Mesenchymal stem cell (in vitro differentiated cells and primary cell): ENCODE measurements at regions not wholly inside any gene's neighbourhood (a gene's known extent, or its start where the extent isn't known, plus 50 kb on each side); places are given as distances from the start of the nearest gene placed in this dataset.

ENCODE experiments used
- DNase-seq: peaks from one replicate; pipeline ENCODE4 v3.0.0-alpha.2; 2013
- H2AFZ ChIP-seq: one replicate; pipeline ENCODE4 v1.6.1; 2013; ENCODE audit warnings: low read depth, mild to moderate bottlenecking, control low read depth, inconsistent platforms, low read length, moderate library complexity
- H2AK5ac ChIP-seq: 2 replicates; pipeline ENCODE4 v1.6.1; 2013; ENCODE audit warnings: low read length, moderate library complexity, mild to moderate bottlenecking, inconsistent platforms; ENCODE audit not compliant: severe bottlenecking
- H2BK120ac ChIP-seq: one replicate; pipeline ENCODE4 v1.6.1; 2013; ENCODE audit warnings: low read depth, mild to moderate bottlenecking, inconsistent platforms, low read length, moderate library complexity
- H2BK12ac ChIP-seq, 2 experiments: one replicate each; pipeline ENCODE4 v1.6.1; 2013; ENCODE audit warnings: inconsistent platforms in 2 of 2, low read length in 2 of 2, mild to moderate bottlenecking in 2 of 2, moderate library complexity in 2 of 2, control low read depth in 1 of 2
- H2BK15ac ChIP-seq: one replicate; pipeline ENCODE4 v1.6.1; 2013; ENCODE audit warnings: mild to moderate bottlenecking, low read depth, inconsistent platforms; ENCODE audit not compliant: poor library complexity, severe bottlenecking
- H2BK5ac ChIP-seq: 2 replicates; pipeline ENCODE4 v1.6.1; 2013; ENCODE audit warnings: low read depth, mild to moderate bottlenecking, low read length, control low read depth, inconsistent platforms; ENCODE audit not compliant: poor library complexity, severe bottlenecking
- H3K14ac ChIP-seq, 2 experiments: one replicate each; pipeline ENCODE4 v1.6.1; 2013; ENCODE audit warnings: inconsistent platforms in 2 of 2, low read length in 2 of 2, control low read depth in 1 of 2, mild to moderate bottlenecking in 1 of 2, moderate library complexity in 1 of 2
- H3K18ac ChIP-seq, 2 experiments: one replicate each; pipeline ENCODE4 v1.6.1; 2013; ENCODE audit warnings: inconsistent platforms in 2 of 2, low read length in 2 of 2, control low read depth in 1 of 2, low read depth in 1 of 2, mild to moderate bottlenecking in 1 of 2
- H3K23ac ChIP-seq, 2 experiments: one replicate each; pipeline ENCODE4 v1.6.1; 2013; ENCODE audit warnings: inconsistent platforms in 2 of 2, low read length in 2 of 2, mild to moderate bottlenecking in 2 of 2, moderate library complexity in 2 of 2, control low read depth in 1 of 2
- H3K27ac ChIP-seq: 2 replicates; pipeline ENCODE4 v1.5.1; 2013; ENCODE audit warnings: mild to moderate bottlenecking, moderate library complexity, low read length, control low read depth, inconsistent platforms; ENCODE audit not compliant: poor library complexity, severe bottlenecking
- H3K27me3 ChIP-seq, 2 experiments: 2 replicates each; pipeline versions ENCODE4 v1.6.1 to v1.7.0; 2013; ENCODE audit warnings: low read length in 2 of 2, mild to moderate bottlenecking in 2 of 2, moderate library complexity in 2 of 2, control low read depth in 1 of 2, inconsistent platforms in 1 of 2; ENCODE audit not compliant: control insufficient read depth in 1 of 2, insufficient read depth in 1 of 2
- H3K36me3 ChIP-seq, 2 experiments: 2 replicates each; pipeline versions ENCODE4 v1.6.1 to v1.7.0; 2013; ENCODE audit warnings: low read length in 2 of 2, control low read depth in 1 of 2, inconsistent platforms in 1 of 2, low read depth in 1 of 2, mild to moderate bottlenecking in 1 of 2; ENCODE audit not compliant: insufficient read depth in 2 of 2, control insufficient read depth in 1 of 2
- H3K4ac ChIP-seq, 2 experiments: one replicate each; pipeline ENCODE4 v1.6.1; 2013; ENCODE audit warnings: inconsistent platforms in 2 of 2, low read length in 2 of 2, mild to moderate bottlenecking in 2 of 2, moderate library complexity in 2 of 2, control low read depth in 1 of 2, low read depth in 1 of 2
- H3K4me1 ChIP-seq: 2 replicates; pipeline ENCODE4 v1.6.1; 2013; ENCODE audit warnings: low read depth, low read length, control low read depth; ENCODE audit not compliant: control insufficient read depth, insufficient read depth
- H3K4me2 ChIP-seq: 2 replicates; pipeline ENCODE4 v1.6.1; 2013; ENCODE audit warnings: low read length, mild to moderate bottlenecking, inconsistent platforms; ENCODE audit not compliant: poor library complexity, severe bottlenecking
- H3K4me3 ChIP-seq, 2 experiments: 2 replicates each; pipeline versions ENCODE4 v1.5.1 to v1.7.0; 2013; ENCODE audit warnings: low read length in 2 of 2, mild to moderate bottlenecking in 2 of 2, control low read depth in 1 of 2, low read depth in 1 of 2; ENCODE audit not compliant: insufficient read depth in 1 of 2
- H3K79me1 ChIP-seq: replicated peaks from 2 replicates; pipeline ENCODE4 v1.6.1; 2013; ENCODE audit warnings: mild to moderate bottlenecking, control low read depth, low read length, inconsistent platforms; ENCODE audit not compliant: poor library complexity, severe bottlenecking
- H3K9ac ChIP-seq: 2 replicates; pipeline ENCODE4 v1.7.0; 2013; ENCODE audit warnings: mild to moderate bottlenecking, low read length, moderate library complexity
- H3K9me3 ChIP-seq: 2 replicates; pipeline ENCODE4 v1.7.0; 2013; ENCODE audit warnings: mild to moderate bottlenecking, low read length; ENCODE audit not compliant: control insufficient read depth
- H4K8ac ChIP-seq: one replicate; pipeline ENCODE4 v1.6.1; 2013; ENCODE audit warnings: inconsistent platforms, mild to moderate bottlenecking, low read length, moderate library complexity
- H4K91ac ChIP-seq: one replicate; pipeline ENCODE4 v1.6.1; 2013; ENCODE audit warnings: mild to moderate bottlenecking, low read length, inconsistent platforms
- whole genome bisulfite sequencing: methylation state at CpG from one replicate; pipeline ENCODE4 v1.1.7; 2013; ENCODE audit warnings: mixed read lengths; 5-methylcytosine and 5-hydroxymethylcytosine counted together

- Histone ChIP-seq H3K4me3 (no peak overlapping the region), H3K27ac (no peak overlapping the region), H3K23ac (no peak overlapping the region), H2AFZ (no peak overlapping the region), H2BK15ac (no peak overlapping the region), H2AK5ac (no peak overlapping the region), H3K27me3 (no peaks in the 10 kb centered on the region), H3K18ac (no peak overlapping the region), H2BK120ac (no peak overlapping the region), H3K9ac (no peak overlapping the region), H3K4me2 (no peak overlapping the region), H3K9me3 (peaks cover 2% of the 10 kb centered on the region), H3K36me3 (no peaks in the 10 kb centered on the region), H2BK5ac (no peak overlapping the region), H2BK12ac (no peak overlapping the region), H3K4me1 (no peaks in the 10 kb centered on the region), H3K4ac (no peak overlapping the region), H4K8ac (no peak overlapping the region), H4K91ac (no peak overlapping the region), H3K79me1 (no peaks in the 10 kb centered on the region), H3K14ac (no peak overlapping the region)
- no peak for DNase-seq
- WGBS, result 82% methylated on average over 2 of the region's 3 CpGs
These were observed 1060.1 kb downstream of the ADGRL3 start for GRCh38 chr4:62260254-62260653.

GRCh38 chr4:62256479-62256878, 1056.4 kb downstream of the ADGRL3 start:
- H2BK120ac ChIP-seq, result no peak overlapping the region
- H2BK12ac ChIP-seq, result no peak overlapping the region

GRCh38 chr4:62252728-62253127, 1052.6 kb downstream of the ADGRL3 start:
- Histone ChIP-seq H3K27ac (no peak overlapping the region), H3K14ac (no peak overlapping the region), H2BK120ac (no peak overlapping the region), H4K91ac (no peak overlapping the region), H3K9ac (no peak overlapping the region), H2BK5ac (no peak overlapping the region), H3K18ac (no peak overlapping the region), H2BK15ac (no peak overlapping the region), H2BK12ac (no peak overlapping the region), H3K27me3 (no peaks in the 10 kb centered on the region), H3K4me2 (no peak overlapping the region), H3K4ac (no peak overlapping the region), H3K4me1 (no peaks in the 10 kb centered on the region), H3K23ac (no peak overlapping the region), H2AK5ac (no peak overlapping the region), H3K4me3 (no peak overlapping the region), H2AFZ (no peak overlapping the region), H3K79me1 (no peaks in the 10 kb centered on the region), H4K8ac (no peak overlapping the region), H3K9me3 (no peaks in the 10 kb centered on the region), H3K36me3 (no peaks in the 10 kb centered on the region)
- DNase-seq, result no peak
- WGBS, result 100% methylated on average over 1 of the region's 1 CpG

More at GRCh38 chr4:62256479-62256878, 1056.4 kb downstream of the ADGRL3 start:
- no peaks in the 10 kb centered on the region for H3K4me1 ChIP-seq
- H2AK5ac ChIP-seq, result no peak overlapping the region
- no peak overlapping the region for H3K4me3 ChIP-seq
- no peak overlapping the region for H3K4ac ChIP-seq
- no peak overlapping the region for H3K23ac ChIP-seq
- no peak for DNase-seq
- H3K4me2 ChIP-seq, result no peak overlapping the region
- no peak overlapping the region for H2AFZ ChIP-seq
- H3K27ac ChIP-seq, result no peak overlapping the region
- no peak overlapping the region for H2BK5ac ChIP-seq
- H3K9ac ChIP-seq, result no peak overlapping the region
- no peaks in the 10 kb centered on the region for H3K27me3 ChIP-seq
- no peaks in the 10 kb centered on the region for H3K79me1 ChIP-seq
- H3K36me3 ChIP-seq, result no peaks in the 10 kb centered on the region
- H3K9me3 ChIP-seq, result peaks cover 2% of the 10 kb centered on the region
- no peak overlapping the region for H3K18ac ChIP-seq
- no peak overlapping the region for H2BK15ac ChIP-seq
- no peak overlapping the region for H4K91ac ChIP-seq
- no peak overlapping the region for H3K14ac ChIP-seq
- H4K8ac ChIP-seq, result no peak overlapping the region

- Histone ChIP-seq H3K36me3 (no peaks in the 10 kb centered on the region), H3K27me3 (no peaks in the 10 kb centered on the region), H3K9ac (no peak overlapping the region), H2BK120ac (no peak overlapping the region), H2BK12ac (no peak overlapping the region), H3K23ac (no peak overlapping the region), H3K27ac (no peak overlapping the region), H3K4me3 (no peak overlapping the region), H4K91ac (no peak overlapping the region), H3K79me1 (no peaks in the 10 kb centered on the region), H3K14ac (no peak overlapping the region), H3K18ac (no peak overlapping the region), H3K4me2 (no peak overlapping the region), H2BK15ac (no peak overlapping the region), H4K8ac (no peak overlapping the region), H3K4ac (no peak overlapping the region), H3K4me1 (no peaks in the 10 kb centered on the region), H2AFZ (no peak overlapping the region), H2AK5ac (no peak overlapping the region), H3K9me3 (no peaks in the 10 kb centered on the region), H2BK5ac (no peak overlapping the region)
- DNase-seq, result no peak
- 83% methylated on average over 4 of the region's 5 CpGs for WGBS
These were observed 1050.0 kb downstream of the ADGRL3 start for GRCh38 chr4:62250100-62250499.
